K562 (cell line): ENCODE measurements at regions not wholly inside any gene's neighbourhood (a gene's known extent, or its start where the extent isn't known, plus 50 kb on each side); places are given as distances from the start of the nearest gene placed in this dataset.

Source experiments
- ATAC-seq: fragments of 200-7000 bp; cut with Tn5 transposase; 3 replicates; pipeline ENCODE4 v1.9.1; 2020; ENCODE audit warnings: moderate library complexity
- BruUV-seq: library from RNA; stranded (reverse); fragments of 400-500 nt; replicated peaks from 2 replicates; lab custom pipeline; 2021; lab: Mats Ljungman, UMichigan
- CTCF ChIA-PET: fragments of 300-600 bp; formaldehyde crosslinking; extraction: SDS; loops from one replicate; lab custom pipeline; 2021; ENCODE audit warnings: low intra/inter-chr PET ratio; lab: Yijun Ruan, JAX
- POLR2A ChIA-PET: fragments of 300-600, 350-650 bp; sonication (Branson Sonifier 250); formaldehyde crosslinking; extraction: SDS; loops from one replicate; lab custom pipeline; 2021; ENCODE audit warnings: antibody characterized with exemption, inconsistent platforms; lab: Yijun Ruan, JAX
- DNase-seq, 4 experiments: peaks; one replicate each; pipeline versions ENCODE4 v3.0.0 to v3.0.0-alpha.2; 2011 to 2018; ENCODE audit warnings: low spot score in 3 of 4, mixed read lengths in 3 of 4; ENCODE audit errors: extremely low read depth in 1 of 4
- FAIRE-seq: peaks from 2 replicates; lab custom pipeline; 2011; peaks lifted over from hg19 to GRCh38; lab: Jason Lieb, UNC
- H2AFZ ChIP-seq: 2 replicates; pipeline ENCODE4 v1.6.0; 2011; ENCODE audit warnings: low read depth, low read length, control low read depth, inconsistent platforms
- H3K27ac ChIP-seq: fragments of 200-600 bp; 3 replicates; pipeline ENCODE4 v1.8.0; 2011; ENCODE audit warnings: low read depth, mild to moderate bottlenecking, control low read depth, inconsistent platforms, low read length, moderate library complexity, mixed read lengths; ENCODE audit errors: extremely low read depth
- H3K27me3 ChIP-seq, 2 experiments: fragments of 300-600 bp in 1 of 2; 2 replicates in 1 of 2; 3 replicates in 1 of 2; pipeline versions ENCODE4 v1.6.0 to v1.8.0; 2011; ENCODE audit warnings: inconsistent platforms in 2 of 2, low read length in 2 of 2, mild to moderate bottlenecking in 1 of 2, mixed read lengths in 1 of 2, moderate library complexity in 1 of 2; ENCODE audit not compliant: control insufficient read depth in 2 of 2, insufficient read depth in 2 of 2
- H3K36me3 ChIP-seq: fragments of 300-600 bp; 3 replicates; pipeline ENCODE4 v1.8.0; 2011; ENCODE audit warnings: mild to moderate bottlenecking, low read length, inconsistent platforms; ENCODE audit not compliant: control insufficient read depth, insufficient read depth
- H3K4me1 ChIP-seq, 2 experiments: fragments of 200-600 bp in 1 of 2; replicated peaks in 1 of 2; 2 replicates in 1 of 2; 3 replicates in 1 of 2; pipeline versions ENCODE4 v1.5.1 to v1.8.0; 2011; ENCODE audit warnings: inconsistent platforms in 2 of 2, low read length in 2 of 2, mild to moderate bottlenecking in 1 of 2, mixed read lengths in 1 of 2, moderate library complexity in 1 of 2; ENCODE audit not compliant: control insufficient read depth in 2 of 2, insufficient read depth in 2 of 2
- H3K4me2 ChIP-seq: 2 replicates; pipeline ENCODE4 v1.6.1; 2011; ENCODE audit warnings: low read length, control low read depth, inconsistent platforms, mixed read lengths; ENCODE audit not compliant: insufficient read depth
- H3K4me3 ChIP-seq: fragments of 200-600 bp; sonication (generic), shearing (Covaris generic); 2 replicates; pipeline ENCODE4 v1.5.1; 2016; ENCODE audit warnings: control low read depth, inconsistent platforms
- H3K79me2 ChIP-seq: fragments of 200-600 bp; 3 replicates; pipeline ENCODE4 v1.8.0; 2011; ENCODE audit warnings: low read length, inconsistent platforms; ENCODE audit not compliant: control insufficient read depth, insufficient read depth
- H3K9ac ChIP-seq, 2 experiments: 2 replicates each; pipeline versions ENCODE4 v1.6.0 to v1.6.1; 2011; ENCODE audit warnings: low read depth in 2 of 2, low read length in 2 of 2, control low read depth in 1 of 2, inconsistent platforms in 1 of 2, mild to moderate bottlenecking in 1 of 2, mixed read lengths in 1 of 2; ENCODE audit not compliant: insufficient read depth in 1 of 2
- H3K9me1 ChIP-seq: one replicate; pipeline ENCODE4 v1.6.0; 2011; ENCODE audit warnings: inconsistent platforms, mild to moderate bottlenecking, low read length, moderate library complexity; ENCODE audit not compliant: control insufficient read depth, insufficient read depth
- H3K9me3 ChIP-seq: replicated peaks from 2 replicates; pipeline ENCODE4 v1.5.1; 2011; ENCODE audit warnings: low read depth, low read length, inconsistent platforms; ENCODE audit not compliant: control insufficient read depth, insufficient read depth
- H4K20me1 ChIP-seq: replicated peaks from 2 replicates; pipeline ENCODE4 v1.6.1; 2011; ENCODE audit warnings: low read length, inconsistent platforms, mixed read lengths; ENCODE audit not compliant: control insufficient read depth, insufficient read depth
- ADNP ChIP-seq: fragments of 200-800 bp; sonication (Bioruptor generic); IDR thresholded peaks from 2 replicates; pipeline ENCODE4 v1.6.1; 2016; ENCODE audit warnings: missing genetic modification characterization, missing compliant biosample characterization
- CBFB ChIP-seq: sonication (generic); formaldehyde crosslinking; IDR thresholded peaks from 2 replicates; pipeline ENCODE4 v1.4.0; 2020; ENCODE audit warnings: mild to moderate bottlenecking, missing genetic modification reagents
- KDM1A ChIP-seq, 2 experiments: fragments of 450-650 bp; IDR thresholded peaks; 2 replicates each; pipeline ENCODE4 v1.6.1; 2016; ENCODE audit warnings: mild to moderate bottlenecking in 2 of 2
- KLF16 ChIP-seq: IDR thresholded peaks from 2 replicates; pipeline ENCODE4 v1.6.1; 2016; ENCODE audit warnings: antibody characterized with exemption
- MAZ ChIP-seq, 2 experiments: fragments of 450-650 bp in 1 of 2; sonication (generic) in 1 of 2; formaldehyde crosslinking; IDR thresholded peaks in 1 of 2; conservative IDR thresholded peaks in 1 of 2; 2 replicates each; pipeline versions ENCODE4 v1.4.0 to v1.5.0; 2020; ENCODE audit warnings: mild to moderate bottlenecking in 1 of 2, missing genetic modification reagents in 1 of 2
- MED1 ChIP-seq: sonication (generic); formaldehyde crosslinking; IDR thresholded peaks from 2 replicates; pipeline ENCODE4 v1.8.1; 2023; ENCODE audit warnings: missing genetic modification reagents, borderline replicate concordance
- RUNX1 ChIP-seq: sonication (generic); IDR thresholded peaks from 2 replicates; pipeline ENCODE4 v1.6.1; 2016; ENCODE audit warnings: antibody characterized with exemption, low read depth
- STAG1 ChIP-seq: sonication (generic); formaldehyde crosslinking; IDR thresholded peaks from 2 replicates; pipeline ENCODE4 v1.5.0; 2020; ENCODE audit warnings: missing genetic modification reagents, borderline replicate concordance
- STAT5B ChIP-seq: fragments of 250-450 bp; sonication (Bioruptor Pico); IDR thresholded peaks from 2 replicates; pipeline ENCODE4 v1.8.0; 2021; ENCODE audit warnings: mild to moderate bottlenecking, inconsistent platforms
- TFAM ChIP-seq: fragments of 250-450 bp; sonication (Bioruptor Pico); conservative IDR thresholded peaks from 2 replicates; pipeline ENCODE4 v1.5.0; 2021; ENCODE audit warnings: mild to moderate bottlenecking, moderate library complexity
- TOE1 ChIP-seq, 2 experiments: fragments of 450-650 bp in 1 of 2; sonication (generic) in 1 of 2; formaldehyde crosslinking in 1 of 2; IDR thresholded peaks; 2 replicates each; pipeline versions ENCODE4 v1.7.1 to v1.8.0; 2016 to 2022; ENCODE audit warnings: borderline replicate concordance in 2 of 2, mild to moderate bottlenecking in 2 of 2, antibody characterized with exemption in 1 of 2, inconsistent platforms in 1 of 2, low read depth in 1 of 2, missing genetic modification reagents in 1 of 2, moderate library complexity in 1 of 2
- ZHX1 ChIP-seq: fragments of 150-350 bp; conservative IDR thresholded peaks from 2 replicates; pipeline ENCODE4 v1.6.1; 2014; ENCODE audit warnings: low read length
- ZNF655 ChIP-seq: fragments of 250-450 bp; sonication (Bioruptor Pico); IDR thresholded peaks from 2 replicates; pipeline ENCODE4 v1.5.0; 2021
- WGBS: fragments of 100-300 bp; shearing (Covaris generic); methylation state at CpG from one replicate; pipeline ENCODE4 v1.1.6; 2016; ENCODE audit warnings: low coverage, mixed read lengths; ENCODE audit not compliant: insufficient coverage; ENCODE audit errors: missing lambda C conversion rate; 5-methylcytosine and 5-hydroxymethylcytosine counted together
- in situ Hi-C: fragments of 300-500 bp; cut with MboI; formaldehyde crosslinking; loops from 4 replicates; pipeline ENCODE4 v1.15.0; 2018; ENCODE audit warnings: inconsistent platforms, mixed read lengths
- intact Hi-C: fragments of 100-400 bp; cut with micrococcal nuclease; formaldehyde crosslinking; loops from 2 replicates; pipeline ENCODE4 v1.14.2; 2022
- TF ChIP-seq, protein P1 (sequence below): fragments of 250-450 bp; sonication (Bioruptor Pico); IDR thresholded peaks from 2 replicates; pipeline ENCODE4 v1.8.0; 2021; ENCODE audit warnings: moderate library complexity, mild to moderate bottlenecking, inconsistent platforms
- TF ChIP-seq, protein P2 (sequence below): sonication (generic); formaldehyde crosslinking; IDR thresholded peaks from 2 replicates; pipeline ENCODE4 v1.8.1; 2023; ENCODE audit warnings: mild to moderate bottlenecking, missing genetic modification reagents
- TF ChIP-seq, protein P3 (sequence below): fragments of 450-650 bp; IDR thresholded peaks from 2 replicates; pipeline ENCODE4 v1.6.1; 2016

- TF ChIP-seq TOE1 (IDR thresholded peaks at IDR 0.05; ENCODE audit: borderline replicate concordance) (no peak), TOE1 (CRISPR knock-in tag; IDR thresholded peaks at IDR 0.05; ENCODE audit: borderline replicate concordance, low read depth) (no peak), ZNF655 (CRISPR knock-in tag) (no peak)
Observed at GRCh38 chr3:102909904-102910303, 475.1 kb downstream of the ZPLD1 start (continued).

- H3K27ac ChIP-seq, result no peak overlapping the region
- ChIA-PET CTCF (no interaction called here), POLR2A (no interaction called here)
- in situ Hi-C loops (no loop called here), intact Hi-C loops (no loop called here)
- no TSS peak for BruUV-seq
- H3K9me3 ChIP-seq, result no peaks in the 10 kb centered on the region
- no peaks in the 10 kb centered on the region for H3K4me1 ChIP-seq
- no peak overlapping the region for H3K4me3 ChIP-seq
- H3K27me3 ChIP-seq, result no peaks in the 10 kb centered on the region
- FAIRE-seq (no peak), DNase-seq (no peak), ATAC-seq (no peak)
- H2AFZ ChIP-seq, result no peak overlapping the region
- H3K36me3 ChIP-seq, result no peaks in the 10 kb centered on the region
- H4K20me1 ChIP-seq, result no peaks in the 10 kb centered on the region
- no peaks in the 10 kb centered on the region for H3K79me2 ChIP-seq
- WGBS, result 0% methylated on average over 2 of the region's 2 CpGs
- H3K9me1 ChIP-seq, result no peaks in the 10 kb centered on the region
- H3K9ac ChIP-seq, result no peak overlapping the region
- no peak overlapping the region for H3K4me2 ChIP-seq
- TF ChIP-seq STAG1, result no peak
- no peak for TF ChIP-seq STAT5B (CRISPR knock-in tag)
- no peak for TF ChIP-seq RUNX1
- TF ChIP-seq ZHX1, result no peak
- TF ChIP-seq MED1, result no peak
- TF ChIP-seq KLF16, result no peak
- TF ChIP-seq, protein P1, sequence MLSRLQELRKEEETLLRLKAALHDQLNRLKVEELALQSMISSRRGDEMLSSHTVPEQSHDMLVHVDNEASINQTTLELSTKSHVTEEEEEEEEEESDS (CRISPR knock-in tag), result no peak
- no peak for TF ChIP-seq MAZ (CRISPR knock-in tag; conservative IDR thresholded peaks at IDR 0.05 in 1 of 2, IDR thresholded peaks at IDR 0.05 in 1 of 2)
- TF ChIP-seq, protein P2, sequence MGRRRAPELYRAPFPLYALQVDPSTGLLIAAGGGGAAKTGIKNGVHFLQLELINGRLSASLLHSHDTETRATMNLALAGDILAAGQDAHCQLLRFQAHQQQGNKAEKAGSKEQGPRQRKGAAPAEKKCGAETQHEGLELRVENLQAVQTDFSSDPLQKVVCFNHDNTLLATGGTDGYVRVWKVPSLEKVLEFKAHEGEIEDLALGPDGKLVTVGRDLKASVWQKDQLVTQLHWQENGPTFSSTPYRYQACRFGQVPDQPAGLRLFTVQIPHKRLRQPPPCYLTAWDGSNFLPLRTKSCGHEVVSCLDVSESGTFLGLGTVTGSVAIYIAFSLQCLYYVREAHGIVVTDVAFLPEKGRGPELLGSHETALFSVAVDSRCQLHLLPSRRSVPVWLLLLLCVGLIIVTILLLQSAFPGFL, result no peak
- TF ChIP-seq, protein P3, sequence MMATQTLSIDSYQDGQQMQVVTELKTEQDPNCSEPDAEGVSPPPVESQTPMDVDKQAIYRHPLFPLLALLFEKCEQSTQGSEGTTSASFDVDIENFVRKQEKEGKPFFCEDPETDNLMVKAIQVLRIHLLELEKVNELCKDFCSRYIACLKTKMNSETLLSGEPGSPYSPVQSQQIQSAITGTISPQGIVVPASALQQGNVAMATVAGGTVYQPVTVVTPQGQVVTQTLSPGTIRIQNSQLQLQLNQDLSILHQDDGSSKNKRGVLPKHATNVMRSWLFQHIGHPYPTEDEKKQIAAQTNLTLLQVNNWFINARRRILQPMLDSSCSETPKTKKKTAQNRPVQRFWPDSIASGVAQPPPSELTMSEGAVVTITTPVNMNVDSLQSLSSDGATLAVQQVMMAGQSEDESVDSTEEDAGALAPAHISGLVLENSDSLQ, result no peak
- no peak for TF ChIP-seq TFAM
- no peak for TF ChIP-seq CBFB (CRISPR knock-in tag)
- TF ChIP-seq KDM1A (IDR thresholded peaks at IDR 0.05), result no peak
- TF ChIP-seq ADNP, result no peak
Observed at GRCh38 chr3:102916532-102916931, 481.7 kb downstream of the ZPLD1 start.
